GDM1 (cell line): ENCODE measurements at regions not wholly inside any gene's neighbourhood (a gene's known extent, or its start where the extent isn't known, plus 50 kb on each side); places are given as distances from the start of the nearest gene placed in this dataset.

Experiments
- DNase-seq: peaks from one replicate; lab custom pipeline; 2025; lab: John Stamatoyannopoulos, UW

- DNase-seq, result no peak
These were observed 155.6 kb downstream of the PCDH7 start for GRCh38 chr4:30875658-30876269.

GRCh38 chr4:30879855-30880598 lies 159.9 kb downstream of the PCDH7 start:
- DNase-seq, result no peak

DNA sequence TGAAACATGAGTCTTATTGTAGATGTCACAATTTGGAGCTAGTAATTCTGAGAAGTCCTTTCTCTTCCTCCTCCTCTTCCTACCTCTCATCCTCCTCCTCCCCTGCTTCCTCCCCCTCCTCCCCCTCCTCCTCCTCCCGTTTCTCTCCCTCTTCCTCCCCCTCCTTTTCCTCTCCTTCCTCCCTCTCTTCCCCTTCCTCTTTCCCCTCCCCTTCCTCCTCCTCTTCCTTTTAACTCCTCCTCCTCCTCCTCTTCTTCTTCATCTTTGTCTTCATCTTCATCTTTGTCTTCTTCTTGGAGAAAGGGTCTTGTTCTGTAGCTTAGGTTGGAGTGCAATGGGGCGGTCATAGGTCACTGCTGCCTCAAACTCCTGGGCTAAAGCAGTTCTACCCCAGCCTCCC lies 161.8 kb downstream of the PCDH7 start:
- no peak for DNase-seq

DNA sequence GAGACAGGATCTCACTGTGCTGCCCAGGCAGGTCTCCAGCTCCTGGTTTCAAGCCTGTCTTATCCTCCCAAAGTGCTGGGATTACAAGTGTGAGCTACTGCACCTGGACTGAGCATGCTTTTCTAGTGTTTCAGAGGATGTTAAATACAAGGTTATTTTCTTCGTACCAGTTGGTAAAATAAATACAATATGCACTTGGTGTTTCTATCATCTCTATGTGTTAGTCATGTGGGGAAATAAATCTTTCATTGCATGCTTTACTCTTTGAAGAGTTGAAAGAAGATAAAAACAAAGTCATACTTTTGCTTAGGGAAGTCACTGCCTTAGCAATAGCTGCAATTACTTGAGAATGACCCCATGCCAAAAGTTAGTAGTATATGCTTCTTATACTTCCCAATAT lies 162.3 kb downstream of the PCDH7 start:
- no peak for DNase-seq

- DNase-seq, result no peak
These were observed 163.0 kb downstream of the PCDH7 start for GRCh38 chr4:30882995-30883675.

DNA sequence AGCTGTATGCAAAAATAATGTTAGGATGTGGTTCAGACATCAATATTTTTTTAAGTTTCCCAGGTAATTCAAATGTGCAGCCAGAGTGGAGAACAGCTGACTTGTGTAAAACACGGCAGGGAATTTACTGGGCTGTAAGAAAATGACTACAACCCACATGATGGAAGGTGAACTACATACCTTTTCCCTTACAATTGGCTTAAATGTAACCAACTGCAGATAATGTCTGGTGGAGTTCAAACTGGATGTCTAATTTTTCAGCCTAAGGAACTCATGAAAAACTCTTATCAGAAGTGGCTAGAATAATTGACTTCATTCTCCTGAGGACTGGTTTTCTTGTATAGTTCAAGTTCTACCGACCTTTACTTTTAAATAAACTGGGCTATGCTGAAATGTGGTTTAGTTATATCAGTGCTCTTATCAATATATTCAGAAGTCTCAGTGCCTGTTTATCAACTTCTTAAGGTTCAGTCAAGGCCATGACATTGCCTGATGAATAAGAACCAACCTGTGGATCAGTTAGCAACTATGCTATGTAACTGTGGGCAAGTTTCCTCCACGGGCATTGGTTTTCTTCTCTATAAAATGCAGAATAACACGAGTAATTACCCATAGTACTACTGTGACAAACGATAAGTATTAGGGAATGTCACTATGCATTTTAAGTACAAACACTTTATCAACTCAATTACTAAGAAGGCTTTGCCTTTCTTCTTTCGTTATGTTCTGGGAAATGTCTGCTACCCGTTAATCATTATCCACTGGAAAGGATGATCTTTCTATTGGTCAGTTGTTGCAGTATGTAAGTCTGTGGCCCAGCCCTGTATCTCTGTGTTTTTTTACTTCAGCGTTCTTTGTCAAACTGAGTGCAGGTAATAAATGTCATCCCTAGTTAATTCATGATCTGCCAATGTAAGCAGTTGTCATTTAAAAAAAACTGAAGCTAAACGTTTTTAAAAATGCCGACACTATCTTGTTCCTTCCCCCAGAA lies 181.6 kb downstream of the PCDH7 start:
- no peak for DNase-seq

- no peak for DNase-seq
These were observed 183.5 kb downstream of the PCDH7 start for GRCh38 chr4:30903502-30904214.

DNA sequence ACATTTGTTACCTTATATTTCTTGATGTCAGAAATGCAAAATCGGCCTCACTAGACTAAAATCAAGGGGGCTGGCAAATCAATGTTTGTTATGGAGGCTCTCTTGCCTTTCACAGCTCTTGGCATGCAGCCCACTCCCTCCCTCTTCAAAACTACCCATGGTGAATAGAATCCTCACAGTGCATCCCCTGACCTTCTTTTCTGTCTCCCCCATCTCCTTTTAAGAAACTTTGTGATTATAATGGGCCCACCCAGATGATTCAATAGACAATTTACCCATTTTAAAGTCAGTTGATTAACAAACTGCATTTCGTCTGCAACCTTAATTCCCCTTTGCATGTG lies 184.0 kb downstream of the PCDH7 start:
- DNase-seq, result no peak

- no peak for DNase-seq
These were observed 184.4 kb downstream of the PCDH7 start for GRCh38 chr4:30904588-30904987.

GRCh38 chr4:30912098-30912714 lies 192.0 kb downstream of the PCDH7 start:
- DNase-seq, result no peak

DNA sequence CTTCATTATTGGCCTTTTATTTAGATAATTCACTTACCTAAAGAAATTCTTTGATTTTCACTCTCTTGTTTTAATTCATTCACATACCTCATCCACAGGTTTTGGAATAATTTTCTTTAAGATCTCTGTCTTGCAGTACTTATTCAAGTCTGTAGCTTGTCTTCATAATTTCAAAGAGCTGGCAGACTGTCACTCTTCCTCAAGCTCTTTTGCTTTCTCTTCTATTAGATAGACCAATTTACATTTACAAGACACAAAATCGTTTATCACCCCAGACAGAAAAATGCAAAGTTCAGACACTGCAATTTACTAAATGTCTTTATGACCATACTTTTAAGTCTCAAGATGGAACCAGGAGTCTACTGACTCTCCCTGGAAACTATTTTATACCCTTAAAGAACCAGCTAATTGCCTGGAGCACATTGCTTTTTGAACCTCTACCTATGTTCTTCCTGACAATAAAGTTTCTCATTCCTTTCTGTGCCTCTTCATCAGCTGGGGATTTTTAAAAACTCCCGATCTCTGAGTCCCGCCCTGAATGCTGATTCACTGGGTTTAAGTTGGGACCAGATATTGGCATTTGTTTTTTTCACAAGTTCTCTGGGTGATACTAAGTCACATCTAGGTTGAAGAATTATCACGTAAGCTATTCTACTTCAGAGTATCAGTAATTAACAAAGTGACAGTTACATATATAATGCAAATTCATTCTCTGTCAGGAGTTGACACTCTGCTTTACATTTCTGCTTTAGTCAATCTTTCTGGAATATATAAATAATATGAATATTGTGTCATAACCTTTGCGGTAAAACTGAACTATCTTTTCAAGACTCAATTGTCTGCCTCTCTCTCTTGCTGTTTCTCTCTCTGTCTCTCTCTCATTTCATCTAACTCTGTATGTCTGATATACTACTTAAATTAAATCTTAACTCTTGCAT lies 196.4 kb downstream of the PCDH7 start:
- DNase-seq, result no peak

DNA sequence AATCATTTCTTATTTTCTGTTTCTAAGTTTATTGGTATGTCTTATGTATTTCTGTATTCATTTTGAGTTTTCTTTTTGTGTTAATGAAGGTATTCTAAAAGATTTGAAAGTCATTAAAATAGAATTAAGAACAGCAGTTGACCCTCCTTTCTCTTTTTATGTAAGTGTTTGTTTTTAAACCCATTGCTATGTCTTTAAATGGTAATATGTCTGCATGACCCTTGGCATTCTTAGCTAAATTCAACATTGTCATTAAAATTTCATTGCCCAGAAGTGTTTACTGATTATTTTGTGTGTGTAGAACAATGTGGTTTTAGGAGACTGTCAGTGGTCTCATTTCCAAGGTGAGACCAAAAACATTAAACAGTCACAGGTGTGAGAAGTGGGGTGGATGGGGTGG lies 197.8 kb downstream of the PCDH7 start:
- DNase-seq, result no peak

DNA sequence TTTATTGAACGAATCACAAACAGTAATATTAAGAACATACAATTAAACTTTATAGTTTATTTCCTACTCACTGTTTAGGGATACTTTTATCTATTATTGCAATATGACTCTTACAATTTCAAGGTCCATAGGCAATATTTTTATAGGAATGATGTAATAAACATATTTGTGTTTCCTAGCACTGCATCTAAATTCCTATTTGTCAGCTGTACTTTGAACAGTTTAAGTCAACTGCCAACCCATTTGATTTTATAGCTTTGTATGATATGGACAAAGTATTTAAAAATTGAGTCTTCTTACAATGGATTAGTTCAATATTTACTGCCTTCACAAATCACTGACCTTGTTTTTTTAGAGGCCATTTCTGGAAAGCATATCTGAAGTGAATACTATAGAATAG lies 199.3 kb downstream of the PCDH7 start:
- no peak for DNase-seq

DNA sequence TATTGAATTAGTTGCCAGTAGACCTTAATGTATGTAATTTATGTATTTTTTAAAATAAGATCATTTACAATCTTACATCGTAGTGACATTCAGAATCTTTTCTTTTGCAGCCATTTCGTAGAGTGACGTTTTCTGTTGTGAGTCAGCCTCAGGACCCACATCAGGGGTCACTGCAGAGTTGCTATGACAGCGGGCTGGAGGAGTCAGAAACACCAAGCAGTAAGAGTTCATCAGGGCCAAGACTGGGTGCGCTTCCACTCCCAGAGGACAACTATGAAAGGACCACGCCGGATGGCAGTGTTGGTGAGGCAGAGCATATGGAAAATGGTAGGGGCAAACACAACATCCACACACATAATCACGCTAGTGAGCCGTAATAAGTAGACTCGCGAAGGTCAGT lies 199.9 kb downstream of the PCDH7 start:
- no peak for DNase-seq

- DNase-seq, result no peak
These were observed 202.5 kb downstream of the PCDH7 start for GRCh38 chr4:30922625-30923024.

GRCh38 chr4:30924495-30924894 lies 204.3 kb downstream of the PCDH7 start:
- DNase-seq, result no peak

DNA sequence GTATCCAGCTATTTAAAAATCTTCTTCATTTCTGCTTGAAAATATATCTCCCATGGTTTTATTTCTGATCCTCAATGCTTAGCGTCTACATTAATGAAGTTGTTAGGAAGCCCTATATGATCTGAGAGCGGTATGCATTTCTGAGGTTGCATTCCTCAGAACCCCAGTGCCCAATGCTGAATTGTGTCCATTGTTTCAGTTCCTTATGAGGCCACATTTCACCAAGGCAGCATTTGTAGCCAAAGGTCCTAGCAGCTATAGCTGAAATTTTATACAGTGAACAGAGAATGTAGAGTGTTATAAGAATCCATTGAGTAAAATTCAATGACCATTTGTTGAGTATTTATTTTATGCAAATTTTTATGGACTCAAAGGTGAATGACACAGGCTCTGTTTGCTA lies 209.5 kb downstream of the PCDH7 start:
- DNase-seq, result no peak

- DNase-seq, result no peak
These were observed 210.1 kb downstream of the PCDH7 start for GRCh38 chr4:30930276-30930675.

GRCh38 chr4:30932581-30932980 lies 212.4 kb downstream of the PCDH7 start:
- DNase-seq, result no peak

DNA sequence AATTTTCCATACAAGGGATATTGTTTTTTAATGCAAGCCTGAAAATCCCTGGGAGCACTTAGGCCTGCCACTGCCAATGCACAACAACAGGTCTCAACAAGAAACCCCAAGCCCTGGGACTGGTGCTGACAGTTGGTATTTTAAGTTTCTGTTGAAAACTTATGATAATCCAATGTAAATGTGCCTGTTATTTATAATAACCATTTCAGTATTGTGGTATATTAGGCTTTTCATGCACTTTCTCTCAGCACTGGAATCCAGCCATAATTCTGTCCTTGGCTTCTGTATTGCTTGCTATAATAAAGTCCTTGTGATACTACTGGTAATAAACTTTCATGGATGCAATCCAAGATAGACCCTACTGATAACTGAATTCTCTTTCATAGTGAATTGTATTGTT lies 218.9 kb downstream of the PCDH7 start:
- DNase-seq, result no peak
